ENCODE measurements at regions not wholly inside any gene's neighbourhood (a gene's known extent, or its start where the extent isn't known, plus 50 kb on each side); places are given as distances from the start of the nearest gene placed in this dataset.

DNA sequence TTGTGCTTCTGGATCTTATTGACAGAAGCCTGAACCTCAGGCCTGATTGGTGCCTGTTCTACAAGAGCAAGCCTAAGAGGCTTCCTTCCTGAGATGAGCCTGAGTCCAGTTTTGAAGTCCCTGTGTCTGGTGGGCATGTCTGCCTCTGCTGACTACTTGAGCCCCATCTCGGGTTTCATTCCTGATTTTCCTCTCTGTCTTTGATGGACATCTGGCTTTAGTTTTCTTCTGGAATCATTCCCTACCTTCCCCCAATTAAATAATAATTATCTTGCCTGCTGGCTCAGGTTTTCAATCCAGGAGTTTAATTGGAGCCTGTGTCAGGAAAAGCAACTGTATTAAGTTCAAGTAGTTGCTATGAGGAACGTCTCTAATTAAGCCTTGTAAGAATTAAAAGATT lies 135.5 kb upstream of the MC4R start:
- H3K4me3 ChIP-seq, result no peak overlapping the region
- no peak for TF ChIP-seq CTCF (IDR thresholded peaks at IDR 0.05)
- intact Hi-C loops (cut with DNase I), result no loop called here
- H3K36me3 ChIP-seq, result no peaks in the 10 kb centered on the region
- WGBS, 2 donors, result 45 to 59% methylated on average over 2 of the region's 2 CpGs
- no peaks in the 10 kb centered on the region for H3K27me3 ChIP-seq
- H3K27ac ChIP-seq, result no peak overlapping the region
- no peak for DNase-seq
- no peak for ATAC-seq
- H3K9me3 ChIP-seq, result no peaks in the 10 kb centered on the region
- no peak for FAIRE-seq
- no peaks in the 10 kb centered on the region for H3K4me1 ChIP-seq

GRCh38 chr18:60534538-60534937 lies 162.0 kb upstream of the MC4R start:
- no peak for TF ChIP-seq CTCF (IDR thresholded peaks at IDR 0.05)
- Histone ChIP-seq H3K27me3 (peaks cover 0 to 3% (median 0%) of the 10 kb centered on the region in 4 donors), H3K36me3 (no peaks in the 10 kb centered on the region), H3K4me3 (no peak overlapping the region), H3K27ac (no peak overlapping the region), H3K9me3 (no peaks in the 10 kb centered on the region), H3K4me1 (no peaks in the 10 kb centered on the region)
- no peak for FAIRE-seq
- no peak for DNase-seq
- WGBS, 2 donors, result 71 to 79% methylated on average over 1 of the region's 1 CpG
- ATAC-seq, result no peak
- intact Hi-C loops (cut with DNase I), result no loop called here

DNA sequence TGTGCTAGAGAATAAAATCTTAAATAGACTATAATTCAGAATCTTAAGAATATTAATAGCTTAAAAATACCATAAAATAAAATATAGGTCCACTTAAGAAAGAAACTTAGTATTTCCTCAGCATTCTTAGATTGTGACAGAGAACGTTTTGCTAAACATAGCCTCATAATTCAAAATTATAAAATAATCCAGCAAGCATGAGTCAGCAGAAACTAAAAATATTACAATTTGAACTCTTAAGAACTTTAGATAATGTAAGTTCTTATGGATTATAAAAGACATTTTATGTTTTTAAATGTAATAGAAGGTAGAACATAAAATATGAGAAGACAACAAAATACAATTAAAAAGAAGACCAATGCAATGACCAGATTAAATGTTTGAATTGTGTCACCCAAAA lies 164.5 kb upstream of the MC4R start:
- intact Hi-C loops (cut with DNase I), result no loop called here
- H3K36me3 ChIP-seq, result no peaks in the 10 kb centered on the region
- H3K27ac ChIP-seq, result no peak overlapping the region
- WGBS, 2 donors, result 35 to 38% methylated on average over 1 of the region's 1 CpG
- DNase-seq (no peak), FAIRE-seq (no peak), ATAC-seq (no peak)
- no peaks in the 10 kb centered on the region for H3K4me1 ChIP-seq
- no peak for TF ChIP-seq CTCF (IDR thresholded peaks at IDR 0.05)
- no peaks in the 10 kb centered on the region for H3K9me3 ChIP-seq
- no peak overlapping the region for H3K4me3 ChIP-seq
- peaks cover 0 to 3% (median 0%) of the 10 kb centered on the region in 4 donors for H3K27me3 ChIP-seq

DNA sequence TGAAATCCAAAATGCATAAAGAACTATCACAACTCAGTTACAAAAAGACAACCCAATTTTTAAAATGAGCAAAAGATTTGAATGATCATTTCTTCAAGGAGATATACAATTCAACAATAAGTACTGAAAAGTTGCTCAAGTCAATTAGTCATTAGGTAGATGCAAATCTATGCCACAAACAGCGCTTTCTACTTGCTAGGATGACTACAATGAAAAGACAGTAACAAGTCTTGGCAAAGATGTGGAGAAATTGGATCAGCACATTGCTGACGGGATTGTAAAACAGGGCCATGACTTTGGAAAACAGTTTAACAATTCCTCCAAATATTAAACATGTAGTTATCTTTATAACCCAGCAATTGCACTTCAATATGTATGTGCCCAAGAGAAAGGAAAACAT lies 166.3 kb upstream of the MC4R start:
- no peaks in the 10 kb centered on the region for H3K36me3 ChIP-seq
- FAIRE-seq (no peak), DNase-seq (no peak), ATAC-seq (no peak)
- no peaks in the 10 kb centered on the region for H3K9me3 ChIP-seq
- intact Hi-C loops (cut with DNase I), result no loop called here
- WGBS, 2 donors, result 79 to 80% methylated on average over 2 of the region's 2 CpGs
- H3K27ac ChIP-seq, result no peak overlapping the region
- H3K4me1 ChIP-seq, result no peaks in the 10 kb centered on the region
- H3K27me3 ChIP-seq, result no peaks in the 10 kb centered on the region
- no peak overlapping the region for H3K4me3 ChIP-seq
- TF ChIP-seq CTCF (IDR thresholded peaks at IDR 0.05), result no peak

GRCh38 chr18:60541661-60542060 lies 169.1 kb upstream of the MC4R start:
- FAIRE-seq (no peak), ATAC-seq (no peak), DNase-seq (no peak)
- TF ChIP-seq CTCF (IDR thresholded peaks at IDR 0.05), result no peak
- H3K4me3 ChIP-seq, result no peak overlapping the region
- intact Hi-C loops (cut with DNase I), result no loop called here
- H3K27me3 ChIP-seq, result no peaks in the 10 kb centered on the region
- H3K9me3 ChIP-seq, result no peaks in the 10 kb centered on the region
- H3K36me3 ChIP-seq, result no peaks in the 10 kb centered on the region
- no peak overlapping the region for H3K27ac ChIP-seq
- H3K4me1 ChIP-seq, result no peaks in the 10 kb centered on the region
